ENCODE measurements at regions not wholly inside any gene's neighbourhood (a gene's known extent, or its start where the extent isn't known, plus 50 kb on each side); places are given as distances from the start of the nearest gene placed in this dataset.

- H3K27ac Mint-ChIP-seq: no peak overlapping the region
- Histone ChIP-seq H3K4me2 (replicated peaks; ENCODE audit: low read depth, low read length, poor library complexity, severe bottlenecking) (no peak overlapping the region), H3K9ac (ENCODE audit: low read length) (no peak overlapping the region), H3K4me3 (ENCODE audit: control extremely low read depth in 1 of 5, extremely low read depth in 1 of 5, insufficient read depth in 1 of 5, low read depth in 2 of 5, low read length in 4 of 5) (no peak overlapping the region), H3K4me1 (ENCODE audit: control insufficient read depth in 2 of 2, insufficient read depth in 2 of 2, low read length in 2 of 2) (no peaks in the 10 kb centered on the region), H3K27me3 (replicated peaks in 1 of 4; ENCODE audit: control extremely low read depth in 1 of 4, control insufficient read depth in 3 of 4, insufficient read depth in 4 of 4, low read length in 3 of 4) (peaks cover 0 to 4% (median 0%) of the 10 kb centered on the region in 4 experiments), H2AFZ (ENCODE audit: insufficient read depth, low read depth, low read length, poor library complexity, severe bottlenecking) (no peak overlapping the region), H4K20me1 (ENCODE audit: control insufficient read depth, insufficient read depth, low read length, poor library complexity, severe bottlenecking) (no peaks in the 10 kb centered on the region), H3K27ac (ENCODE audit: low read length in 2 of 2) (no peak overlapping the region), H3K36me3 (replicated peaks in 1 of 2; ENCODE audit: control extremely low read depth in 1 of 2, control insufficient read depth in 1 of 2, extremely low read depth in 1 of 2, insufficient read depth in 2 of 2, low read length in 1 of 2) (no peaks in the 10 kb centered on the region), H3K79me2 (ENCODE audit: control insufficient read depth, insufficient read depth, low read length) (no peaks in the 10 kb centered on the region), H3K9me3 (ENCODE audit: control extremely low read depth in 1 of 3, control insufficient read depth in 2 of 3, insufficient read depth in 1 of 3, low read length in 2 of 3) (no peaks in the 10 kb centered on the region)
- ChIA-PET CTCF (interaction anchor here (1.8 kb wide), 2 partner anchors 7 to 9 kb away, joined by 4 to 9 read pairs; no protein-coding TSS in a partner anchor), POLR2A (no interaction called here)
- no peak for ATAC-seq (ENCODE audit: low read depth)
- intact Hi-C loops (cut with micrococcal nuclease): no loop called here
- H3K4me3 Mint-ChIP-seq: no peak overlapping the region
- H3K27me3 Mint-ChIP-seq: peaks cover 15% of the 10 kb centered on the region
- DNase-seq: no peak
- H3K4me1 Mint-ChIP-seq: peaks cover 2% of the 10 kb centered on the region
- TF ChIP-seq EZH2 (IDR thresholded peaks at IDR 0.05; ENCODE audit: borderline replicate concordance, insufficient read depth, low read depth, low read length, poor library complexity, severe bottlenecking): no peak
- TF ChIP-seq CTCF (IDR thresholded peaks at IDR 0.05): no peak
- H3K9me3 Mint-ChIP-seq (ENCODE audit: insufficient read depth): no peaks in the 10 kb centered on the region
Observed at GRCh38 chr18:45284851-45285250, 330.4 kb upstream of the SLC14A2 start.

DNA sequence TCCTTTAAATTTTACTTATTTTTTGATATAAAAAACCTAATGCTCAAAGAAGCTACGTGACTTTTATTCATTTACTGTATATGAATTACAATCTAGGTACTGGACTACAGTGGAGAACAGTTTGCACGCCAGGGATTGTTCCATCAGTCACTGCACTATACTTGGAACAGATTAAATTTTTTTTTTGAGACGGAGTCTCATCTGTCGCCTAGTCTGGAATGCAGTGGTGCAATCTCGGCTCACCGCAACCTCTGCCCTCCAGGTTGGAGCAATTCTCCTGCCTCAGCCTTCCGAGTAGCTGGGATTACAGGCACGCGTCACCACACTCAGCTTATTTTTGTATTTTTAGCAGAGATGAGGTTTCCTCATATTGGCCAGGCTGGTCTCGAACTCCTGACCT, 330.0 kb upstream of the SLC14A2 start:
- ChIA-PET CTCF (interaction anchor here (1.8 kb wide), 2 partner anchors 8 to 10 kb away, joined by 4 to 9 read pairs; no protein-coding TSS in a partner anchor), POLR2A (no interaction called here)
- Histone ChIP-seq H3K9me3 (ENCODE audit: control extremely low read depth in 1 of 3, control insufficient read depth in 2 of 3, insufficient read depth in 1 of 3, low read length in 2 of 3) (no peaks in the 10 kb centered on the region), H3K27me3 (replicated peaks in 1 of 4; ENCODE audit: control extremely low read depth in 1 of 4, control insufficient read depth in 3 of 4, insufficient read depth in 4 of 4, low read length in 3 of 4) (peaks cover 0 to 4% (median 0%) of the 10 kb centered on the region in 4 experiments), H3K79me2 (ENCODE audit: control insufficient read depth, insufficient read depth, low read length) (no peaks in the 10 kb centered on the region), H3K36me3 (replicated peaks in 1 of 2; ENCODE audit: control extremely low read depth in 1 of 2, control insufficient read depth in 1 of 2, extremely low read depth in 1 of 2, insufficient read depth in 2 of 2, low read length in 1 of 2) (no peaks in the 10 kb centered on the region), H4K20me1 (ENCODE audit: control insufficient read depth, insufficient read depth, low read length, poor library complexity, severe bottlenecking) (no peaks in the 10 kb centered on the region), H3K27ac (ENCODE audit: low read length in 2 of 2) (no peak overlapping the region), H2AFZ (ENCODE audit: insufficient read depth, low read depth, low read length, poor library complexity, severe bottlenecking) (no peak overlapping the region), H3K9ac (ENCODE audit: low read length) (no peak overlapping the region), H3K4me3 (ENCODE audit: control extremely low read depth in 1 of 5, extremely low read depth in 1 of 5, insufficient read depth in 1 of 5, low read depth in 2 of 5, low read length in 4 of 5) (no peak overlapping the region), H3K4me1 (ENCODE audit: control insufficient read depth in 2 of 2, insufficient read depth in 2 of 2, low read length in 2 of 2) (no peaks in the 10 kb centered on the region), H3K4me2 (replicated peaks; ENCODE audit: low read depth, low read length, poor library complexity, severe bottlenecking) (no peak overlapping the region)
- no peak overlapping the region for H3K4me3 Mint-ChIP-seq
- WGBS (ENCODE audit: insufficient coverage): 95% methylated on average over 9 of the region's 10 CpGs
- DNase-seq (no peak), ATAC-seq (ENCODE audit: low read depth) (no peak)
- H3K27ac Mint-ChIP-seq: no peak overlapping the region
- TF ChIP-seq CTCF (IDR thresholded peaks at IDR 0.05): no peak
- TF ChIP-seq EZH2 (IDR thresholded peaks at IDR 0.05; ENCODE audit: borderline replicate concordance, insufficient read depth, low read depth, low read length, poor library complexity, severe bottlenecking): no peak
- H3K4me1 Mint-ChIP-seq: peaks cover 2% of the 10 kb centered on the region
- H3K9me3 Mint-ChIP-seq (ENCODE audit: insufficient read depth): no peaks in the 10 kb centered on the region
- intact Hi-C loops (cut with micrococcal nuclease): no loop called here
- H3K27me3 Mint-ChIP-seq: peaks cover 11% of the 10 kb centered on the region
